Mesodermal cell (in vitro differentiated cells): ENCODE measurements at regions not wholly inside any gene's neighbourhood (a gene's known extent, or its start where the extent isn't known, plus 50 kb on each side); places are given as distances from the start of the nearest gene placed in this dataset.

Source experiments
- H3K27ac ChIP-seq: 2 replicates; pipeline ENCODE4 v1.7.0; 2013; ENCODE audit warnings: mild to moderate bottlenecking, low read depth, low read length, moderate library complexity; ENCODE audit not compliant: severe bottlenecking
- H3K36me3 ChIP-seq: 2 replicates; pipeline ENCODE4 v1.7.1; 2013; ENCODE audit warnings: mild to moderate bottlenecking, low read length, moderate library complexity; ENCODE audit not compliant: control insufficient read depth, insufficient read depth
- H3K4me1 ChIP-seq: one replicate; pipeline ENCODE4 v1.7.1; 2013; ENCODE audit warnings: mild to moderate bottlenecking, low read length; ENCODE audit not compliant: insufficient read depth, control insufficient read depth, poor library complexity, severe bottlenecking
- H3K4me3 ChIP-seq: 2 replicates; pipeline ENCODE4 v1.7.0; 2013; ENCODE audit warnings: low read length, control low read depth, mild to moderate bottlenecking; ENCODE audit not compliant: insufficient read depth, poor library complexity, severe bottlenecking; ENCODE audit errors: extremely low read depth
- H3K9me3 ChIP-seq: 2 replicates; pipeline ENCODE4 v1.7.1; 2013; ENCODE audit warnings: mild to moderate bottlenecking, low read length, moderate library complexity; ENCODE audit not compliant: control insufficient read depth
- WGBS, 2 experiments: methylation state at CpG; one replicate each; pipeline ENCODE4 v1.1.5; 2013; ENCODE audit warnings: missing lambda C conversion rate in 2 of 2; ENCODE audit not compliant: insufficient coverage in 2 of 2; 5-methylcytosine and 5-hydroxymethylcytosine counted together

- H3K9me3 ChIP-seq = no peaks in the 10 kb centered on the region
- no peak overlapping the region for H3K27ac ChIP-seq
- no peaks in the 10 kb centered on the region for H3K4me1 ChIP-seq
- H3K4me3 ChIP-seq = no peak overlapping the region
- H3K36me3 ChIP-seq = no peaks in the 10 kb centered on the region
- WGBS, 2 experiments = 67 to 94% methylated on average over 3 of the region's 4 CpGs
Measured at GRCh38 chr12:125371033-125371432, 305.8 kb downstream of the AACS start.

GRCh38 chr12:125372085-125372484 is 306.9 kb downstream of the AACS start:
- no peak overlapping the region for H3K27ac ChIP-seq
- H3K4me3 ChIP-seq = no peak overlapping the region
- H3K36me3 ChIP-seq = no peaks in the 10 kb centered on the region
- no peaks in the 10 kb centered on the region for H3K4me1 ChIP-seq
- WGBS, 2 experiments = 100% methylated on average over 2 of the region's 4 CpGs; no CpG with 5 or more reads in 1 of the 2 experiments
- H3K9me3 ChIP-seq = no peaks in the 10 kb centered on the region

GRCh38 chr12:125373375-125373774 is 308.1 kb downstream of the AACS start:
- no peaks in the 10 kb centered on the region for H3K36me3 ChIP-seq
- no peak overlapping the region for H3K27ac ChIP-seq
- H3K4me3 ChIP-seq = no peak overlapping the region
- H3K4me1 ChIP-seq = no peaks in the 10 kb centered on the region
- 75 to 92% methylated on average over 5 to 6 of the region's 6 CpGs for WGBS, 2 experiments
- H3K9me3 ChIP-seq = no peaks in the 10 kb centered on the region

- Histone ChIP-seq H3K36me3 (no peaks in the 10 kb centered on the region), H3K9me3 (no peaks in the 10 kb centered on the region), H3K27ac (no peak overlapping the region), H3K4me1 (no peaks in the 10 kb centered on the region), H3K4me3 (no peak overlapping the region)
- WGBS, 2 experiments = 69 to 71% methylated on average over 2 to 5 of the region's 6 CpGs
Measured at GRCh38 chr12:125376422-125376821, 311.2 kb downstream of the AACS start.

- Histone ChIP-seq H3K4me3 (no peak overlapping the region), H3K27ac (no peak overlapping the region), H3K36me3 (no peaks in the 10 kb centered on the region), H3K4me1 (no peaks in the 10 kb centered on the region), H3K9me3 (no peaks in the 10 kb centered on the region)
- WGBS, 2 experiments = 100% methylated on average over 1 of the region's 1 CpG
Measured at GRCh38 chr12:125377093-125377492, 311.9 kb downstream of the AACS start.

- H3K9me3 ChIP-seq = no peaks in the 10 kb centered on the region
- H3K4me1 ChIP-seq = no peaks in the 10 kb centered on the region
- H3K4me3 ChIP-seq = no peak overlapping the region
- no peaks in the 10 kb centered on the region for H3K36me3 ChIP-seq
- H3K27ac ChIP-seq = no peak overlapping the region
- whole genome bisulfite sequencing, 2 experiments = 88 to 96% methylated on average over 4 of the region's 4 CpGs
Measured at GRCh38 chr12:125381373-125381772, 316.1 kb downstream of the AACS start.

GRCh38 chr12:125382926-125383325 is 317.7 kb downstream of the AACS start:
- Histone ChIP-seq H3K27ac (no peak overlapping the region), H3K36me3 (no peaks in the 10 kb centered on the region), H3K4me1 (no peaks in the 10 kb centered on the region), H3K4me3 (no peak overlapping the region), H3K9me3 (no peaks in the 10 kb centered on the region)
- 40 to 100% methylated on average over 1 to 2 of the region's 4 CpGs for WGBS, 2 experiments

GRCh38 chr12:125386652-125387051 is 321.4 kb downstream of the AACS start:
- Histone ChIP-seq H3K4me3 (no peak overlapping the region), H3K4me1 (no peaks in the 10 kb centered on the region), H3K9me3 (no peaks in the 10 kb centered on the region), H3K36me3 (no peaks in the 10 kb centered on the region), H3K27ac (no peak overlapping the region)
- 82 to 87% methylated on average over 1 of the region's 1 CpG for WGBS, 2 experiments

GRCh38 chr12:125387206-125387605 is 322.0 kb downstream of the AACS start:
- no peaks in the 10 kb centered on the region for H3K9me3 ChIP-seq
- H3K4me1 ChIP-seq = no peaks in the 10 kb centered on the region
- no peak overlapping the region for H3K27ac ChIP-seq
- H3K4me3 ChIP-seq = no peak overlapping the region
- no peaks in the 10 kb centered on the region for H3K36me3 ChIP-seq

- Histone ChIP-seq H3K4me1 (no peaks in the 10 kb centered on the region), H3K4me3 (no peak overlapping the region), H3K36me3 (no peaks in the 10 kb centered on the region), H3K9me3 (no peaks in the 10 kb centered on the region), H3K27ac (no peak overlapping the region)
Measured at GRCh38 chr12:125389061-125389697, 323.9 kb downstream of the AACS start.

GRCh38 chr12:125393569-125393968 is 328.3 kb downstream of the AACS start:
- Histone ChIP-seq H3K27ac (no peak overlapping the region), H3K9me3 (no peaks in the 10 kb centered on the region), H3K36me3 (no peaks in the 10 kb centered on the region), H3K4me3 (no peak overlapping the region), H3K4me1 (no peaks in the 10 kb centered on the region)
- WGBS, 2 experiments = 56 to 58% methylated on average over 5 to 6 of the region's 7 CpGs
